NB4 (cell line): ENCODE measurements at regions not wholly inside any gene's neighbourhood (a gene's known extent, or its start where the extent isn't known, plus 50 kb on each side); places are given as distances from the start of the nearest gene placed in this dataset.

ENCODE experiments used
- CTCF ChIP-seq: IDR thresholded peaks from one replicate; pipeline ENCODE4 v1.5.1; 2012; ENCODE audit warnings: low read depth, low read length
- MYC ChIP-seq: IDR thresholded peaks from 2 replicates; pipeline ENCODE4 v1.6.1; 2011; ENCODE audit warnings: low read depth, low read length
- POLR2A ChIP-seq: IDR thresholded peaks from 2 replicates; pipeline ENCODE4 v1.6.1; 2011; ENCODE audit warnings: mild to moderate bottlenecking; ENCODE audit not compliant: insufficient read length; ENCODE audit errors: extremely low read depth
- TF ChIP-seq, protein P1 (sequence below): IDR thresholded peaks from 2 replicates; pipeline ENCODE4 v1.6.1; 2011; ENCODE audit warnings: low read depth, low read length

GRCh38 chr5:152631221-152631620, 226.1 kb upstream of the NMUR2 start:
- TF ChIP-seq POLR2A: no peak
- TF ChIP-seq CTCF: no peak
- TF ChIP-seq, protein P1, sequence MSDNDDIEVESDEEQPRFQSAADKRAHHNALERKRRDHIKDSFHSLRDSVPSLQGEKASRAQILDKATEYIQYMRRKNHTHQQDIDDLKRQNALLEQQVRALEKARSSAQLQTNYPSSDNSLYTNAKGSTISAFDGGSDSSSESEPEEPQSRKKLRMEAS: no peak
- TF ChIP-seq MYC: no peak
